ENCODE measurements at regions not wholly inside any gene's neighbourhood (a gene's known extent, or its start where the extent isn't known, plus 50 kb on each side); places are given as distances from the start of the nearest gene placed in this dataset.

GRCh38 chr10:106384496-106384895 is 780.0 kb downstream of the SORCS1 start:
- no peak for TF ChIP-seq ZNF114 (CRISPR knock-in tag; IDR thresholded peaks at IDR 0.05)
- no peak for TF ChIP-seq CTCF (conservative IDR thresholded peaks at IDR 0.05; ENCODE audit: low read depth in 2 of 2)
- TF ChIP-seq JUNB (IDR thresholded peaks at IDR 0.05; ENCODE audit: unreplicated experiment), result no peak
- TF ChIP-seq POLR2AphosphoS5 (IDR thresholded peaks at IDR 0.05; ENCODE audit: low read depth), result no peak
- TF ChIP-seq EZH2phosphoT487 (IDR thresholded peaks at IDR 0.05; ENCODE audit: unreplicated experiment), result no peak

All from GM23338 (cell line).